Transverse colon (tissue), 4 donors: ENCODE measurements at regions not wholly inside any gene's neighbourhood (a gene's known extent, or its start where the extent isn't known, plus 50 kb on each side); places are given as distances from the start of the nearest gene placed in this dataset.
"Not testable (repeated sequence)": the region's sequence is repeated elsewhere in the genome, so short reads cannot be mapped to it uniquely, and the experiment has no call there.

Source experiments
- DNase-seq: peaks from one replicate; pipeline ENCODE4 v3.0.0-alpha.2; 2019
- H3K27ac ChIP-seq, 4 donors: fragments of 200-600 bp; sonication (generic); 2 replicates each; pipeline ENCODE4 v1.5.1; 2016 to 2018; ENCODE audit warnings: inconsistent platforms in 4 of 4
- H3K27me3 ChIP-seq: fragments of 200-600 bp; sonication (generic); 2 replicates; pipeline ENCODE4 v1.5.1; 2017; ENCODE audit warnings: inconsistent platforms
- H3K36me3 ChIP-seq, 4 donors: fragments of 200-600 bp; sonication (generic); 2 replicates each; pipeline ENCODE4 v1.5.1; 2017 to 2019; ENCODE audit warnings: inconsistent platforms in 4 of 4
- H3K4me1 ChIP-seq, 4 donors: fragments of 200-600 bp; sonication (generic); 2 replicates each; pipeline ENCODE4 v1.5.1; 2017 to 2020; ENCODE audit warnings: inconsistent platforms in 4 of 4
- H3K4me3 ChIP-seq, 4 donors: fragments of 200-600 bp; sonication (generic); 1 replicate in 1 of 4; 2 replicates in 3 of 4; pipeline versions ENCODE4 v1.5.1 to v1.6.1; 2017 to 2019; ENCODE audit warnings: inconsistent platforms in 4 of 4
- H3K9me3 ChIP-seq, 2 donors: fragments of 200-600 bp; sonication (generic); 2 replicates each; pipeline ENCODE4 v1.5.1; 2017 to 2019; ENCODE audit warnings: inconsistent platforms in 2 of 2
- EP300 ChIP-seq: sonication (generic); formaldehyde crosslinking; IDR thresholded peaks from one replicate; pipeline ENCODE4 v1.6.1; 2017; ENCODE audit warnings: antibody characterized with exemption, low read depth
- POLR2A ChIP-seq: fragments of 450-650 bp; IDR thresholded peaks from one replicate; pipeline ENCODE4 v1.6.1; 2016; ENCODE audit warnings: antibody characterized with exemption, mild to moderate bottlenecking, moderate library complexity
- POLR2AphosphoS5 ChIP-seq, 3 donors: sonication (generic); formaldehyde crosslinking; IDR thresholded peaks; one replicate each; pipeline ENCODE4 v1.6.1; 2016; ENCODE audit warnings: antibody characterized with exemption in 3 of 3
- WGBS, 2 donors: methylation state at CpG; one replicate each; pipeline ENCODE4 v1.1.5; 2018; ENCODE audit warnings: low coverage in 1 of 2; 5-methylcytosine and 5-hydroxymethylcytosine counted together
- in situ Hi-C, 4 donors: fragments of 200-750 bp; cut with MboI; loops; one replicate each; pipeline versions ENCODE4 v1.15.0 to v1.15.1; 2017; ENCODE audit warnings: low sequenced_read_pairs in 3 of 4, low pct_ligation_motif_present in 1 of 4, low pct_unique_long_range_greater_than_20kb in 1 of 4
- intact Hi-C: fragments of 100-400 bp; cut with DNase I; formaldehyde crosslinking; loops from one replicate; pipeline ENCODE4 v1.15.1; 2023; ENCODE audit warnings: low total_unique reads
- TF ChIP-seq, protein P1 (sequence below), 5 experiments: fragments of 200-600 bp in 3 of 5; fragments of 450-650 bp in 2 of 5; sonication (generic) in 3 of 5; IDR thresholded peaks; 1 replicate in 2 of 5; 2 replicates in 3 of 5; pipeline ENCODE4 v1.5.1; 2016 to 2017; ENCODE audit warnings: antibody characterized with exemption in 5 of 5, inconsistent platforms in 3 of 5, mild to moderate bottlenecking in 2 of 5, moderate library complexity in 1 of 5

- no peak for DNase-seq
- no peak overlapping the region for H3K27ac ChIP-seq
- no peaks in the 10 kb centered on the region for H3K27me3 ChIP-seq
- no peaks in the 10 kb centered on the region for H3K36me3 ChIP-seq
- in situ Hi-C loops (no loop called here), intact Hi-C loops (no loop called here)
- WGBS, 2 donors = 86 to 89% methylated on average over 1 of the region's 1 CpG
- H3K4me3 ChIP-seq = no peak overlapping the region
- no peaks in the 10 kb centered on the region for H3K9me3 ChIP-seq
- TF ChIP-seq EP300 (no peak), POLR2AphosphoS5 (IDR thresholded peaks at IDR 0.05) (no peak), POLR2A (no peak)
- TF ChIP-seq, protein P1, sequence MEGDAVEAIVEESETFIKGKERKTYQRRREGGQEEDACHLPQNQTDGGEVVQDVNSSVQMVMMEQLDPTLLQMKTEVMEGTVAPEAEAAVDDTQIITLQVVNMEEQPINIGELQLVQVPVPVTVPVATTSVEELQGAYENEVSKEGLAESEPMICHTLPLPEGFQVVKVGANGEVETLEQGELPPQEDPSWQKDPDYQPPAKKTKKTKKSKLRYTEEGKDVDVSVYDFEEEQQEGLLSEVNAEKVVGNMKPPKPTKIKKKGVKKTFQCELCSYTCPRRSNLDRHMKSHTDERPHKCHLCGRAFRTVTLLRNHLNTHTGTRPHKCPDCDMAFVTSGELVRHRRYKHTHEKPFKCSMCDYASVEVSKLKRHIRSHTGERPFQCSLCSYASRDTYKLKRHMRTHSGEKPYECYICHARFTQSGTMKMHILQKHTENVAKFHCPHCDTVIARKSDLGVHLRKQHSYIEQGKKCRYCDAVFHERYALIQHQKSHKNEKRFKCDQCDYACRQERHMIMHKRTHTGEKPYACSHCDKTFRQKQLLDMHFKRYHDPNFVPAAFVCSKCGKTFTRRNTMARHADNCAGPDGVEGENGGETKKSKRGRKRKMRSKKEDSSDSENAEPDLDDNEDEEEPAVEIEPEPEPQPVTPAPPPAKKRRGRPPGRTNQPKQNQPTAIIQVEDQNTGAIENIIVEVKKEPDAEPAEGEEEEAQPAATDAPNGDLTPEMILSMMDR (IDR thresholded peaks at IDR 0.05) = no peak
- peaks cover 0 to 5% (median 0%) of the 10 kb centered on the region in 4 donors for H3K4me1 ChIP-seq
Measured at GRCh38 chr5:56667692-56668091, 147.7 kb upstream of the MAP3K1 start.

GRCh38 chr5:56666901-56667300 is 148.4 kb upstream of the MAP3K1 start:
- WGBS, 2 donors = 89 to 95% methylated on average over 6 of the region's 6 CpGs
- Histone ChIP-seq H3K4me1 (peaks cover 0 to 5% (median 0%) of the 10 kb centered on the region in 4 donors), H3K27ac (no peak overlapping the region), H3K36me3 (no peaks in the 10 kb centered on the region), H3K9me3 (no peaks in the 10 kb centered on the region), H3K4me3 (no peak overlapping the region), H3K27me3 (no peaks in the 10 kb centered on the region)
- intact Hi-C loops (no loop called here), in situ Hi-C loops (no loop called here)
- TF ChIP-seq POLR2AphosphoS5 (IDR thresholded peaks at IDR 0.05) (no peak), POLR2A (no peak), EP300 (no peak)
- TF ChIP-seq, protein P1 (IDR thresholded peaks at IDR 0.05) = no peak
- DNase-seq = no peak

GRCh38 chr5:56665117-56665516 is 150.2 kb upstream of the MAP3K1 start:
- in situ Hi-C loops = not testable (repeated sequence)
- WGBS, 2 donors = 73 to 76% methylated on average over 3 of the region's 3 CpGs

DNA sequence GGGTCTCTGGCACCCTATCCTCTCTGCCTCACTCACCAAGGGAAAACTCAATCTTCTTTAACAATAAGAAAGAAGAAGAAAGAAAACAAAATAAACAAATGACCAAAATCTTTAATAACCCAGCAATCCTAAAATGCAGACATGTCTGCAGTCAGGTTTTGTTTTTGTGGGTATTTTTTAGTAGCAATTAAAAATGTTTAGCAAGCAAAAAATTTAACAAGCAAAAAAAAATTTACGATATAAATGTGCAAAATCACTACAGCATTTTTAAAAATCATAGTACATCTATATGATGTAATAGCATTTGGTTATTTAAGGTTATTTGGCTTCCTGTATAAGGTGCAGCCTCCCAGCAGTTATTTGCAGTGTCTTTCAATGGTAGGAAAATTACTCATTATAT is 151.3 kb upstream of the MAP3K1 start:
- in situ Hi-C loops = no loop called here
- WGBS, 2 donors = 85 to 94% methylated on average over 1 of the region's 1 CpG
- H3K36me3 ChIP-seq = no peaks in the 10 kb centered on the region
- H3K4me3 ChIP-seq = no peak overlapping the region
- DNase-seq = no peak
- H3K4me1 ChIP-seq = no peaks in the 10 kb centered on the region
- intact Hi-C loops = no loop called here
- H3K9me3 ChIP-seq = no peaks in the 10 kb centered on the region
- no peaks in the 10 kb centered on the region for H3K27me3 ChIP-seq
- H3K27ac ChIP-seq = no peak overlapping the region
- TF ChIP-seq EP300 (no peak), POLR2A (no peak), POLR2AphosphoS5 (IDR thresholded peaks at IDR 0.05) (no peak)
- TF ChIP-seq, protein P1 (IDR thresholded peaks at IDR 0.05) = no peak

More at GRCh38 chr5:56665117-56665516, 150.2 kb upstream of the MAP3K1 start:
- intact Hi-C loops, H3K27me3 ChIP-seq, H3K27ac ChIP-seq, H3K36me3 ChIP-seq, H3K4me3 ChIP-seq, H3K4me1 ChIP-seq, DNase-seq, H3K9me3 ChIP-seq: not testable (repeated sequence)

DNA sequence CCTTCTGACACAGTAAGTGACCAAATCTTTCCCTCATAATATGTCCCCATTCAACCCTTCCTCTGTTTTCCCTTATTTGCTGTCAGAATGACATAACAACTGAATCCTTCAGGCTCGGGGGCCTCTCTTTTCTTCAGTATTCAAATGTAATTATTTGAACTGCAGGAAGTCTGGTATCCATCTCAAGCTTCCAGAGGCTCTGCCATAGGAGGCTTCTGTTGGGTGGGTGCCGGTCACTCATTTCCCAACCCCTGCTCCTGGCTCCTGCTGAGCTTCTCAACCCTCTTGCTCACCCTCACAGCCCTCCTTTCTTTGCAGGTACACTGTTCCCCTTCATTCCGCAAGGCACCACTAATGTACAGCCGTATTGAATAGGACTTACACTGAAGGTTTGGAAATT is 151.8 kb upstream of the MAP3K1 start:
- Histone ChIP-seq H3K27me3 (no peaks in the 10 kb centered on the region), H3K36me3 (no peaks in the 10 kb centered on the region), H3K4me3 (no peak overlapping the region), H3K9me3 (no peaks in the 10 kb centered on the region), H3K4me1 (no peaks in the 10 kb centered on the region), H3K27ac (no peak overlapping the region)
- no peak for DNase-seq
- intact Hi-C loops = no loop called here
- TF ChIP-seq, protein P1 (IDR thresholded peaks at IDR 0.05) = no peak
- TF ChIP-seq EP300 (no peak), POLR2AphosphoS5 (IDR thresholded peaks at IDR 0.05) (no peak), POLR2A (no peak)
- 84 to 100% methylated on average over 1 to 4 of the region's 4 CpGs for WGBS, 2 donors
- in situ Hi-C loops = no loop called here
